ENCODE measurements at regions not wholly inside any gene's neighbourhood (a gene's known extent, or its start where the extent isn't known, plus 50 kb on each side); places are given as distances from the start of the nearest gene placed in this dataset.
A peak's percentile ranks its signal among the peaks of the same experiment; 100 is the strongest.
"Not testable (repeated sequence)": the region's sequence is repeated elsewhere in the genome, so short reads cannot be mapped to it uniquely, and the experiment has no call there.

DNA sequence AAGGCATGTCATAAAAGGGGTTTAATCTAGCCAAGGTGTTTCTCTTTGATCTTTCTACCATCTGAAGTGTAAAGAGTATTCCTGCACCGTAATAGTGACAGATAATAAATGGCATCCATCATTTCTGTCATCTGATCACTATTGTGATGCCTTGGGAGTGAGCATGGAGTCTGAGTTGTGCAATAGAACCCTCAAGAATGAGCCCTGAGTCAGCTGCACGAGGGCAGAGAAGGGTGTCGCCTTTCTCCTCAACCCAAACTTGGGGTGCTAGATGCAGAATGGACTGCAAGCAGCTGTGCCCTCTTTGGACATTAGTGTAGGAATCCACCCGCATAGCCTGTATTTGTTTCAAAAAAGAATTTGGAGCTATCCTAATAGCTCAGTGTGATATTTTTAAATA lies 115.2 kb downstream of the ZNF37A start:
- DNase-seq (ENCODE audit: low read depth in 2 of 2), result no peak

- not testable (repeated sequence) for DNase-seq (ENCODE audit: low read depth in 2 of 2)
These were observed 115.6 kb downstream of the ZNF37A start for GRCh38 chr10:38209748-38210147.

- DNase-seq (ENCODE audit: low read depth in 2 of 2), result no peak
These were observed 118.3 kb downstream of the ZNF37A start for GRCh38 chr10:38212460-38212859.

GRCh38 chr10:38226385-38226784 lies 132.2 kb downstream of the ZNF37A start:
- DNase-seq (ENCODE audit: low read depth in 2 of 2), result no peak

DNA sequence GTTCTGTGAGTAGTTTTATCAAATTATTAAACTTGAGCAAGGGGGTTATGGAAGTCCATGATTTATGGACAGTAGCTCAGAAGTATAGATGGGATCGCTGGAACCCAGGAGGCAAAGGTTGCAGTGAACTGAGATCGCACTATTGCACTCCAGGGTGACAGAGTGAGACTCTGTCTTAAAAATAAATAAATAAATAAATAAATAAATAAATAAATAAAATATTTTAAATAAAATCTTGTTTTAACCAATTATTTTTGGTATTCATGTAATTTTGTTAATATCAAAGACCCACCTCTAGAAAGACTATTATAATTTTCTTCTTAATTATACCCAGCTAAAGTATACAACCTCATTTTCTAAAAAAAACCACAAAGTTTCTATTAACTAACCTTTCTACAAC lies 134.3 kb downstream of the ZNF37A start:
- DNase-seq (ENCODE audit: low read depth in 2 of 2), result no peak

DNA sequence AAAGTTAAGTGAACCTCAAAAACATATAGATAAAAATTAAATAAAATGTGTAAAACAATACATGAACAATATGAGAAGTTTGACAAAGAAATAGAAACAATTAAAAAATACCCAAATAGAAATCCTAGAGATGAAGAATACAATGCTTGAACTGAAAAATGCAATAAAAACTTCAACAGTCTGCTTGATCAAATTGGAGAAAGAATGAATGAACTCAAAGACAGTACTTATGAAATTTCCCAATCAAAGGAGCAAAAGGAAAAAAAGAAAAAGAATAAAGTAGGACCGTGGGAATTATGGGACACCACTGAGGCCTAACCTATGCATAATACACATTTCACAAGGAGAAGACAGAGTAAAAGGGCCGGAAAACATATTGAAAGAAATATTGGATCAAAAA lies 144.3 kb downstream of the ZNF37A start:
- DNase-seq (ENCODE audit: low read depth in 2 of 2), result not testable (repeated sequence)

DNA sequence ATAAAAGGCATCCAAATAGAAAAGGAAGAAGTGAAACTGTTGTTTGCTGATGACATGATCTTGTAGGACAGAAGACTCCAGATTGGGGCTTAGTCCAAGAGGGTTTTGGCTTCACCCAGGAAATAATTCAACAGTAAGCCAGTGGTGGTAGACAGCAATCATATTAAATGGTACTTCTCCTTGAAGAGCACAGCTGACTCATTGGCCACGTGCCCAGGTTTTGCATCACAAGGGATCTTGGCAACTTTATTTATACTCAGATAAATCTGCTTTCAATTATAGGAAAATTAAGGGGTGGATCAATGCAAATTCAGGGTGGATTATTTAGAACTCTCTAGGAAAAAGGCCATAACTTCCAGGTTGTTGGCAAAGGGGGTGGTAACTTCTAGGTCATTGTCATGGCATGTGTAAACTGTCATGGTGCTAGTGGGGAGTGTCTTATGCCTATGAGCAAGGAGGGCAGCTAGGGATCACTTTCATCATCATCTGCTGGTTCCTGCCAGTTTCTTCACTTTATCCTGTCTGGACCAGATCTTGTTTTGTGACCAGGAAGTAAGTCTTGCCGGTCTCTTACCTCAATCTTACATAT lies 148.0 kb downstream of the ZNF37A start:
- DNase-seq (ENCODE audit: low read depth in 2 of 2), result not testable (repeated sequence)

GRCh38 chr10:38248113-38248512 lies 154.0 kb downstream of the ZNF37A start:
- DNase-seq (ENCODE audit: low read depth in 2 of 2), result not testable (repeated sequence)

GRCh38 chr10:38252551-38252950 lies 158.4 kb downstream of the ZNF37A start:
- not testable (repeated sequence) for DNase-seq (ENCODE audit: low read depth in 2 of 2)

DNA sequence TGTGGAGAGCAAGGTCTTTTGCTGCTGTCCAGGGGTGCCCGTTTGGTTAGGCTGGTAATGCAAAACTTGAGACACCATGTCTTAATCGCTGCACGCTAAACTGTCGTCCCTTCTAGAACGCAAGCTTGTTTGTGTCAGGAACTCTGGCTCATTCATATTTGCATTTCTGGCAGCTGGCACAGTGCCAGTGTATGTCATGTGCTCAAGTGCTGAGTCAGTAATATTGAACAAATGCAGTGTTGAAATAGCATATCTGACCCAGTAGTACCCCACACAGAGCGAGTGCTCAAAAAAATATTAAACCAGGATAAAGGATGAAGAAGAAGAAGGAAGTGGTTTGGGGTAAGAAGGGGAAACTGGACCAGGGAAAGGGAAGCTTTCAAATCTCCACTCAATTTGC lies 173.4 kb downstream of the ZNF37A start:
- DNase-seq (ENCODE audit: low read depth in 2 of 2), result not testable (repeated sequence)

DNA sequence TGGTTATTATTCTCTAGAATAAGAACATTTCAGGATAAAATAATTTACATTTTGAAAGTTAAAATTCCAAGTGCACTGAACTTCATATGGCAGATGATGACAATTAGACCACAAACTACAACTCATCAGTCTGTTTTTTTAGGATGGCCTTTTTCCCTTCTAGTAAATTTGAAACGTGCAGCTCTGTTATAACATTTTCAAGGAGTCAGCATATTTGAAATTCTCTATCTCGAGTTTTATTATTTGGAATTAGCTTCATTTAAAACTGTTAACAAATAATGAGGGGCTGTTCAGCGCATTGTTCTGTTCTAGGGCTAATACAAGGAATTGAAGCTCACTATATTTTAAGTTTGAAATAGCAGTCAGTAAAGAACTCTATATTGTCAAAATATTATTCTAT lies 176.9 kb downstream of the ZNF37A start:
- not testable (repeated sequence) for DNase-seq (ENCODE audit: low read depth in 2 of 2)

DNA sequence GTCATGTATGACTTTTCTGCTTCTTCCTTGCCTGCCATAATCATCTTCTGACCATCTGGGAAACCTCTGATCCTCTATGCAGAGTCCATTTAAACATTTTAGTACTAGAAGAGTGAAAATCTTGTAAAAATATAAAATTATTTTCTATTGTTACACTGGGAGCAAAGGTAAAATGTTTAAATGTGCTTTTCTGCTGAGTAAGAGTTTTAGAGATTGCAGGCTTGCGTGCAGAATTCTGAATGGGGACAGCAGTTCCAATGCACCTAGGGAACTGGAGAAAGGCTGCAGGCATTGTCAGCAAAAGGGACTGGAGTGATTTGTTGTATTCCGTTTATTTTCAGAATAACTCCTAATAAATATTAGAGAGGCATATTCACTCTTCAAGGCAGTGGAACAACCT lies 180.7 kb downstream of the ZNF37A start:
- DNase-seq (ENCODE audit: low read depth in 2 of 2), result not testable (repeated sequence)

- DNase-seq (ENCODE audit: low read depth in 2 of 2), result not testable (repeated sequence)
These were observed 198.4 kb downstream of the ZNF37A start for GRCh38 chr10:38292560-38292959.

DNA sequence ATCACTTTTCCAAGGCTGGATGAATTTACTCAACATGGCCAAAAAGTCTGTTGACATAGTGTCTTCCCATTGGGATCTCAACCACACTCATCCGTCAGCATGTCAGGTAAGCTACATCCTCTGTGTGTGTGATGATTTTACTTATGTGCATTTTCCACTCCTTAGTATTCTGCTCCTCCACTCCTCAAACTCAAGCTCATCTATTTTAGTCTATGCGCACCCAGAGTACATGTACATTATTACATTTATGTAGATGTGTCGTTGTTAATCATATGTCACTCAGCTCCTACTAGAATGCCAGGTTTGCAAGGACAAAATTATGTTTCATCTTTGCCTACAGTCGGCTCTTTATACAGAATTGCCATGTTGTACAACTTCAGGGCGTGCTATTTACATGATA lies 216.0 kb downstream of the ZNF37A start:
- DNase-seq (ENCODE audit: low read depth in 2 of 2), result not testable (repeated sequence)

DNA sequence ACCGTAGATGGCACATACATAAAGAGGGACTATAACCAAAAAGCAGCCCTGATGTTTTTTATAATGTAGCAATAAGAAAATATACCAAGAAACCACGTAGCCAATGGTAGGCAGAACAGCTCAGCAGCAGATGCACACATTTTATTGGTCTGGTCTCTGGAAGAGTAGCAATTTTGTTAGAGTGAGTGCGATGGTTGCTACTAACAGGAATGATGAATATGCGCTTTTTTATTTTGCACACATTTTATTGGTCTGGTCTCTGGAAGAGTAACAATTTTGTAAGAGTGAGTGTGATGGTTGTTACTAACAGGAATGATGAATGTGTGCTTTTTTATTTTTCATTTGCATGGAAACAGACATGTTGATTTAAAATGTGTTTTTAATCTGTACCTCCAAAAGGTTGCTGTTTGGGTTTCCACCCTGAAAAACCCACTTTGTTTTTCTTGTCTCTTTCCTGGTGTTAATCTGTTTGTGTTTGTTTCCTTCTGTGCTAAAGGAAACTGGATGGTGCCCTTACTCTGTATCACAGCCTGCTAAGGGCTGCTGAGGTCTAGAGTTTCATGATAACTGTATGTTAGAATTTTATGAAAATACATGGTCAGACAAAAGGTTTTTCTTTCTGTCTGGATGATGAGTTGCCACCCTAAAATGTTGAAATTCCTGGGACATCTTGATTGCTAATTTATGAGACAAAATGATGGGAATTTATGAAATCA lies 221.1 kb downstream of the ZNF37A start:
- DNase-seq (ENCODE audit: low read depth in 2 of 2), result not testable (repeated sequence)

GRCh38 chr10:38321393-38321792 lies 227.3 kb downstream of the ZNF37A start:
- DNase-seq (ENCODE audit: low read depth in 2 of 2), result not testable (repeated sequence)

GRCh38 chr10:38330306-38330705 lies 236.2 kb downstream of the ZNF37A start:
- DNase-seq (ENCODE audit: low read depth in 2 of 2), result not testable (repeated sequence)

DNA sequence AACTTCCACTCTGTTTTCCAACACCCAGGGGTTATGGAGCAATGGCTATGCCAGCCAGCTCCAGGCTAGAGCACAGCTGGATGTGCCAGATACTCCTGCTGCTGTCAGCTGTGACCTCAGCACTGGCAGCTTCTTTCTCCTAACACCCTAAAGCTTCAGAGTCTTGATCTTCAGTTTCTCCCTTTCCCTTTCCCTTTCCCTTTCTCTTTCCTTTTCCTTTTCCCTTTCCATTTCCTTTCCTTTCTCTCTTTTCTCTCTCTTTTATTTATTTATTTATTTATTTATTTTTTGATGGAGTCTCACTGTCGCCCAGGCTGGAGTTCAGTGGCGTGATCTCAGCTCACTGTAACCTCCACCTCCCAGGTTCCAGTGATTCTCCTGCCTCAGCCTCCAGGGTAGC lies 237.0 kb downstream of the ZNF37A start:
- DNase-seq (ENCODE audit: low read depth in 2 of 2), result not testable (repeated sequence)

DNA sequence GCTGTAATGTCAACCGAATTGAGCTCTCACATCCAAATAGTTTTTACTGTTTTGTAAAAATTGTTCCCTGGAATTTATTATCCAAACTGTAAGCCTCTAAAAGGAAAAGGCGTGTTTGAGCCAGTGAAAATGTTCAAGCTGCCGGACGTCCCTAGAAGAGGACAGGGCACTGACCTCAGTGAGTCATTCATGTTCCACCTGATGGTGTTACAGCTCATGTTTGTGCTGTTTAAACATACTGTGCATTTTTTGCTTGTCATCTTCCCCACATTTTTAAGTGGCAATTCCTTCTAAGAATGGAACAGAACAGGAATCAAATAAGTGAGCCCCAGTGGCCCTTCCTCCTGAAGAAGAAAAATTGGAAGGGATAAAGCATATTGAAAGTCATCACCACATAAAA lies 239.6 kb downstream of the ZNF37A start:
- not testable (repeated sequence) for DNase-seq (ENCODE audit: low read depth in 2 of 2)

DNA sequence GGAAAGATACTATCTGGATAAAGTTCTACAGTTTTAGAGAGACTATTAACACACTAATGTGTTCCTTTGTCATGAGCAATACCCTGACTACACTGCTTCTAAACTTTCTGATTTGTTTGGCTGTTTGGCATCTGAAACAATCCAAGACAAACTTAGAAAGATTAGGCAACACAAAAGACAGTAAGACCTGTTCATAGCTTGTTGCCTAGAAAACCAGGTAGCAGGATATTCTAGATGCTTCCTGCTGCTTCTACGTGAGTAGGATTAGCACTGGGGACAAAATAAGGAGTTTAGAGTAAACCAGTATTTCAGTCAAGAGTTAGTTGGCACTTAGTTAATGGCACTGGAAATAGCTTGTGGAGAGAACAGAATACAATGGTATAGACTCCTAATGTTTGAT lies 256.5 kb downstream of the ZNF37A start:
- DNase-seq (ENCODE audit: low read depth in 2 of 2), result not testable (repeated sequence)

DNA sequence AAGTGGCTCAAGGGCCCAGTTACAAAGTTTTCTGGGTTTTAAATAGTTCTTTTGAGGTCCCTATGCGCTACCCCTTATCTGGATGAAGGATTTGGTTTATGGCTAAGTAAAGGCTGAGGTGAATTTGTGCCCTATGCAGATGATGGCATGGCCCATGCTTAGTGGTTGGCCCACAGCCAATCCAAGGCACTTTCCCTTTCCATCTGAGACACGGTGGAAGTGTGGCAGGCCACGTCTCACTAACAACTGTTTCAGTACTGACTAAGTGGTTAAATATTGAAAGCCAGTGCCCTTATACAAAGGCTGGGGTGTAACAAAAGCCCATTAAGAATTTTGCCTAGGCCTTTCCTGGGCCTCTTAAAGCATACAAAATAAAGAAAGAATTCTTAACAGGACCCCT lies 260.3 kb downstream of the ZNF37A start:
- not testable (repeated sequence) for DNase-seq (ENCODE audit: low read depth in 2 of 2)

DNA sequence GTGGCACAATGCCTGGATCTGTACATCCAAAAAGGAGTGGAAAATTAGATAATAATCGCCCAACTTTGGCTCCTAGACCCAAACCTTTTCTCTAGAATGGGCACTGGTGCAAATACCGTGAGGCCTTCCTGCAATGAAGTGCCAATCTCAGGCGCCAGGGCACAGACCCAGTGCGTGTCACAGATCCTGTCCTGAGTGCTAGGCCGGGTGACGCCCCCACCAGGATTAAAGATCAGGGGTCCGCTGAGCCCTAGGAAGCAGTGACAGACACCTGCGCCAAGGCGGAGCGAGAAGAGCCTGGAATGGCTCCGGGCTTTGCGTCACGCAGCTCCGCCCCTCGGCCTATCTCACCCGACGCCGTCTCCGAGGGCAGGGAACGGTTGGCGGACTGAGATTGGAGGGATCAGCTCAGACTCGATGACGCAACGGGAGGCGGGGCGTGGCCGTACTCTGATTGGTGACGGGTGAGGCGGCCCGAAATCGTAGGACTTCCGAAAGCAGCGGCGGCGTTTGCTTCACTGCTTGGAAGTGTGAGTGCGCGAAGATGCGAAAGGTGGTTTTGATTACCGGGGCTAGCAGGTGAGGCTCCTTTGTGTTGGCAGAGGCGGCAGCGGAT lies 261.9 kb downstream of the ZNF37A start:
- peak; percentile 46 to 64 for DNase-seq (ENCODE audit: low read depth in 2 of 2)

DNA sequence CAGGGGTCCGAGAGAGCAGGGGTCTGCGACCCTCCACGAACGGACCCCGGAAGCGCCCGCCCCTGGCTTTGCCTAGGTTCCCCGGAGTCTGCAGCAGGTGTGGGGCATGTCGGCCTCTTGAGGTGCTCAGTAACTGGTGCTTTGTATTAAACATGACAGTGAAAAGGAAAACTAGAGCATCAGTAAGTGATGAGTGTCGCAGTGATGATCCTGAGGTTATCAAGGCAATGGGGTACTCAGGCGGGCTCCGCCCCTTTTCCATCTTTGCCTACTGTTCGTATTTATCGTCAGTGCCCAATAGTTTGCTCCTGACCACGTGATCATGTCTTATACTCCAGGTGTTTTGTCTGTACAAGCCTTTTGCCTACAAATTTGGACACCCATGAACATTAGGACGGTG lies 262.4 kb downstream of the ZNF37A start:
- DNase-seq (ENCODE audit: low read depth in 2 of 2), result not testable (repeated sequence)

Measured in stimulated activated CD4-positive, alpha-beta T cell treated with anti-CD3 and anti-CD28 coated beads, Interleukin-12 subunit alpha, Interleukin-12 subunit beta, amount 100 ng/mL, for 24 hours (primary cell).